HepG2 (cell line): ENCODE measurements at regions not wholly inside any gene's neighbourhood (a gene's known extent, or its start where the extent isn't known, plus 50 kb on each side); places are given as distances from the start of the nearest gene placed in this dataset.

Source experiments
- ATAC-seq: fragments of 200-7000 bp; cut with Tn5 transposase; 3 replicates; pipeline ENCODE4 v1.9.1; 2020; ENCODE audit warnings: mild to moderate bottlenecking, moderate library complexity
- BruUV-seq: library from RNA; stranded (reverse); fragments of 400-500 nt; replicated peaks from 2 replicates; lab custom pipeline; 2021; lab: Mats Ljungman, UMichigan
- CTCF ChIA-PET: fragments of 300-600 bp; formaldehyde crosslinking; extraction: SDS; loops from one replicate; lab custom pipeline; 2021; ENCODE audit warnings: low total read pairs, inconsistent platforms, low intra/inter-chr PET ratio; lab: Yijun Ruan, JAX
- POLR2A ChIA-PET: fragments of 350-600 bp; sonication (Branson Sonifier 250); formaldehyde crosslinking; loops from one replicate; lab custom pipeline; 2020; ENCODE audit warnings: antibody characterized with exemption, inconsistent platforms; lab: Yijun Ruan, JAX
- DNase-seq: peaks from one replicate; pipeline ENCODE4 v3.0.0-alpha.2; 2015; ENCODE audit warnings: low spot score
- FAIRE-seq: peaks from 3 replicates; lab custom pipeline; 2011; peaks lifted over from hg19 to GRCh38; lab: Jason Lieb, UNC
- H2AFZ ChIP-seq: one replicate; pipeline ENCODE4 v1.6.1; 2011; ENCODE audit warnings: low read length, inconsistent platforms
- H3K27ac ChIP-seq: fragments of 300-600 bp; 3 replicates; pipeline ENCODE4 v1.8.0; 2011; ENCODE audit warnings: mixed run types, mild to moderate bottlenecking, mixed read lengths, low read length, inconsistent platforms; ENCODE audit not compliant: insufficient read depth; ENCODE audit errors: extremely low read length
- H3K27me3 ChIP-seq, 2 experiments: fragments of 200-600 bp in 1 of 2; 2 replicates in 1 of 2; 3 replicates in 1 of 2; pipeline versions ENCODE4 v1.6.0 to v1.8.0; 2011; ENCODE audit warnings: low read length in 2 of 2, mild to moderate bottlenecking in 2 of 2, moderate library complexity in 2 of 2, inconsistent platforms in 1 of 2; ENCODE audit not compliant: insufficient read depth in 2 of 2, control insufficient read depth in 1 of 2
- H3K36me3 ChIP-seq, 2 experiments: fragments of 200-600 bp in 1 of 2; replicated peaks in 1 of 2; 2 replicates in 1 of 2; 3 replicates in 1 of 2; pipeline versions ENCODE4 v1.5.1 to v1.8.0; 2011; ENCODE audit warnings: low read length in 2 of 2, inconsistent platforms in 1 of 2; ENCODE audit not compliant: insufficient read depth in 2 of 2, control insufficient read depth in 1 of 2
- H3K4me1 ChIP-seq: 2 replicates; pipeline ENCODE4 v1.5.1; 2012; ENCODE audit warnings: low read length, inconsistent platforms; ENCODE audit not compliant: insufficient read depth
- H3K4me2 ChIP-seq: 2 replicates; pipeline ENCODE4 v1.6.0; 2011; ENCODE audit warnings: low read depth, low read length, inconsistent platforms
- H3K4me3 ChIP-seq, 3 experiments: fragments of 200-600 bp in 1 of 3; sonication (generic), shearing (Covaris generic) in 1 of 3; replicated peaks in 1 of 3; 2 replicates each; pipeline ENCODE4 v1.5.1; 2011 to 2016; ENCODE audit warnings: low read length in 3 of 3, inconsistent platforms in 2 of 3, low read depth in 2 of 3, mild to moderate bottlenecking in 2 of 3, control low read depth in 1 of 3, mixed read lengths in 1 of 3; ENCODE audit not compliant: insufficient read depth in 1 of 3
- H3K79me2 ChIP-seq: one replicate; pipeline ENCODE4 v1.6.1; 2011; ENCODE audit warnings: low read length, inconsistent platforms; ENCODE audit not compliant: insufficient read depth
- H3K9ac ChIP-seq: 2 replicates; pipeline ENCODE4 v1.6.0; 2011; ENCODE audit warnings: mild to moderate bottlenecking, low read depth, low read length, inconsistent platforms; ENCODE audit not compliant: insufficient read depth
- H3K9me3 ChIP-seq: 2 replicates; pipeline ENCODE4 v1.5.1; 2012; ENCODE audit warnings: mild to moderate bottlenecking, low read length
- H4K20me1 ChIP-seq: 2 replicates; pipeline ENCODE4 v1.6.0; 2011; ENCODE audit warnings: inconsistent platforms, mild to moderate bottlenecking, low read length, moderate library complexity; ENCODE audit not compliant: insufficient read depth
- ETV5 ChIP-seq: IDR thresholded peaks from 2 replicates; pipeline ENCODE4 v1.6.1; 2018; ENCODE audit warnings: missing biosample characterization, missing genetic modification reagents, inconsistent platforms, borderline replicate concordance
- HIC2 ChIP-seq: sonication (generic); formaldehyde crosslinking; IDR thresholded peaks from 2 replicates; pipeline ENCODE4 v1.9.0; 2022; ENCODE audit warnings: low read depth, missing genetic modification reagents
- JDP2 ChIP-seq: sonication (generic); formaldehyde crosslinking; IDR thresholded peaks from 2 replicates; pipeline ENCODE4 v1.8.1; 2022; ENCODE audit warnings: missing genetic modification reagents, borderline replicate concordance
- MYC ChIP-seq: sonication (generic); formaldehyde crosslinking; IDR thresholded peaks from 2 replicates; pipeline ENCODE4 v1.9.0; 2021; ENCODE audit warnings: missing genetic modification reagents, borderline replicate concordance
- PAXIP1 ChIP-seq: sonication (generic); formaldehyde crosslinking; conservative IDR thresholded peaks from 2 replicates; pipeline ENCODE4 v1.4.0; 2020; ENCODE audit warnings: mild to moderate bottlenecking, missing genetic modification reagents, moderate library complexity
- POGK ChIP-seq: sonication (generic); formaldehyde crosslinking; conservative IDR thresholded peaks from 2 replicates; pipeline ENCODE4 v1.8.0; 2022; ENCODE audit warnings: mild to moderate bottlenecking, moderate library complexity, missing genetic modification reagents
- SKIL ChIP-seq: sonication (generic); formaldehyde crosslinking; IDR thresholded peaks from 2 replicates; pipeline ENCODE4 v1.8.0; 2022; ENCODE audit warnings: missing genetic modification reagents, mild to moderate bottlenecking, moderate library complexity, borderline replicate concordance
- ZNF256 ChIP-seq: sonication (generic); formaldehyde crosslinking; conservative IDR thresholded peaks from 2 replicates; pipeline ENCODE4 v1.4.0; 2020; ENCODE audit warnings: missing genetic modification reagents
- ZNF34 ChIP-seq: sonication (generic); formaldehyde crosslinking; IDR thresholded peaks from 2 replicates; pipeline ENCODE4 v1.4.0; 2020; ENCODE audit warnings: mild to moderate bottlenecking, missing genetic modification reagents, borderline replicate concordance
- ZNF598 ChIP-seq: sonication (generic); formaldehyde crosslinking; IDR thresholded peaks from 2 replicates; pipeline ENCODE4 v1.5.1; 2020; ENCODE audit warnings: mild to moderate bottlenecking, missing genetic modification reagents, borderline replicate concordance
- WGBS: methylation state at CpG from one replicate; pipeline ENCODE4 v1.1.6; 2017; ENCODE audit warnings: low lambda C conversion rate; 5-methylcytosine and 5-hydroxymethylcytosine counted together
- in situ Hi-C: cut with HindIII; loops from 2 replicates; pipeline ENCODE4 v1.10.0; 2017; ENCODE audit warnings: low pct_unique_long_range_greater_than_20kb; ENCODE audit not compliant: extremely low pct_ligation_motif_present
- intact Hi-C: fragments of 100-400 bp; cut with micrococcal nuclease; formaldehyde crosslinking; loops from one replicate; pipeline ENCODE4 v1.10.0; 2022; ENCODE audit not compliant: unreplicated experiment

GRCh38 chr9:90274725-90275124 lies 367.9 kb downstream of the DIRAS2 start (continued):
- no peak for TF ChIP-seq PAXIP1 (CRISPR knock-in tag)
- no peak for TF ChIP-seq ZNF598 (CRISPR knock-in tag)
- TF ChIP-seq MYC = no peak
- TF ChIP-seq ETV5 (CRISPR knock-in tag) = no peak

- ATAC-seq (no peak), FAIRE-seq (no peak), DNase-seq (no peak)
- in situ Hi-C loops (no loop called here), intact Hi-C loops (no loop called here)
- no peaks in the 10 kb centered on the region for H3K79me2 ChIP-seq
- no peak overlapping the region for H2AFZ ChIP-seq
- H3K27me3 ChIP-seq = no peaks in the 10 kb centered on the region
- BruUV-seq = no TSS peak
- no peak overlapping the region for H3K4me2 ChIP-seq
- TF ChIP-seq ZNF34 (CRISPR knock-in tag) (no peak), HIC2 (CRISPR knock-in tag) (no peak), POGK (CRISPR knock-in tag) (no peak), SKIL (CRISPR knock-in tag) (no peak), ZNF256 (no peak), JDP2 (CRISPR knock-in tag) (no peak)
- no peaks in the 10 kb centered on the region for H4K20me1 ChIP-seq
- H3K9me3 ChIP-seq = no peaks in the 10 kb centered on the region
- CTCF ChIA-PET = no interaction called here
- POLR2A ChIA-PET = no interaction called here
- no peak overlapping the region for H3K4me3 ChIP-seq
- 52% methylated on average over 2 of the region's 2 CpGs for WGBS
- no peak overlapping the region for H3K27ac ChIP-seq
- H3K4me1 ChIP-seq = no peaks in the 10 kb centered on the region
- no peaks in the 10 kb centered on the region for H3K36me3 ChIP-seq
- H3K9ac ChIP-seq = no peak overlapping the region
These were observed 356.7 kb downstream of the DIRAS2 start for GRCh38 chr9:90285946-90286345.
